AG04450 (cell line): ENCODE measurements at regions not wholly inside any gene's neighbourhood (a gene's known extent, or its start where the extent isn't known, plus 50 kb on each side); places are given as distances from the start of the nearest gene placed in this dataset.
"Not testable (repeated sequence)": the region's sequence is repeated elsewhere in the genome, so short reads cannot be mapped to it uniquely, and the experiment has no call there.

Experiments used
- CTCF ChIA-PET: fragments of 300-600, 350-600 bp; formaldehyde crosslinking; extraction: SDS; loops from one replicate; lab custom pipeline; 2022; ENCODE audit warnings: antibody characterized with exemption, inconsistent platforms; lab: Charles Lee
- POLR2A ChIA-PET: fragments of 350-600 bp; formaldehyde crosslinking; extraction: SDS; loops from one replicate; lab custom pipeline; 2021; ENCODE audit warnings: antibody characterized with exemption, inconsistent platforms; lab: Yijun Ruan, JAX
- DNase-seq: peaks from one replicate; pipeline ENCODE4 v3.0.0-alpha.2; 2011; ENCODE audit warnings: low read depth, low spot score
- H3K27ac ChIP-seq: one replicate; pipeline ENCODE4 v1.5.1; 2012; ENCODE audit warnings: low read depth, low read length, control low read depth
- H3K27me3 ChIP-seq: one replicate; pipeline ENCODE4 v1.6.0; 2012; ENCODE audit warnings: low read length; ENCODE audit not compliant: control insufficient read depth, insufficient read depth
- H3K4me3 ChIP-seq: 2 replicates; pipeline ENCODE4 v1.5.1; 2011; ENCODE audit warnings: mild to moderate bottlenecking, low read depth, low read length, control low read depth
- H3K9me3 ChIP-seq: 2 replicates; pipeline ENCODE4 v1.5.1; 2012; ENCODE audit warnings: low read length; ENCODE audit not compliant: control insufficient read depth, insufficient read depth
- TF ChIP-seq, protein P1 (sequence below): IDR thresholded peaks from 2 replicates; pipeline ENCODE4 v1.5.1; 2011; ENCODE audit warnings: low read depth, low read length, control low read depth, inconsistent platforms

DNA sequence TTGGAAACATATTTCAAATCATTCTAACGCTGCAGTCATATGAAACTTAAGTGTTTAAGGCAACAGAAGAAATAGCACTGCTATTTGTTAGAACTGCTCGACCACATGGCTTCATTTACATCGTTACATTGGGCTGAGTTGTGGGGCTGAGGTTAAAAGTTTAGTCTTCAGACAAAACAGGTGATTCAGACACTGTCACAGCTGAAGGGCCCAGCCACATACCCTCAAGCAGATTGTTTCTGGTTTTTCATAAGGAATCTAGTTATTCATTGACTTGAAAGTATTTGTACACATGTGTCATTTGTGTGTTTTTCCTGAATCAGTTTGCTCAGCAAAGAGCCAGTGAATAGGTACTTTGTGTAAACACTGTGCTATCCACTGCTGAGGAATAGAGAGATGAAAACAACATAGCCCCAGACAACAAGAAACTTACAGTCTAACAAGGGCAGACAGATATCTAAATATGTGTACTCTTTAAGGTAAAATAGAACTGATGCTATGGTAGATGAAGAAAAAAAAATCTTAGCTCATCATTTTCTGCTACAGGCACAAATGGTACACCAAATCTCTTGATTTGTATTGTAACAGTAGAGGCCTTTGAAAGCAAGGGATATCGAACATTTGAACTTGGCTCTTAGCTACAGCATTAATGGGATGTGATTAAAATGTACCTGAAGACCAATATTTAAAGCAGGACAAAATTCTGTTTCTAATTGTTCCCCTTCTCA lies 357.6 kb upstream of the RPS23 start:
- POLR2A ChIA-PET, result no interaction called here
- CTCF ChIA-PET, result interaction anchor here (1.0 to 1.7 kb wide), 4 partner anchors 271 to 324 kb away, joined by 3 to 5 read pairs (median 4); no protein-coding TSS in a partner anchor
- H3K9me3 ChIP-seq, result no peaks in the 10 kb centered on the region

DNA sequence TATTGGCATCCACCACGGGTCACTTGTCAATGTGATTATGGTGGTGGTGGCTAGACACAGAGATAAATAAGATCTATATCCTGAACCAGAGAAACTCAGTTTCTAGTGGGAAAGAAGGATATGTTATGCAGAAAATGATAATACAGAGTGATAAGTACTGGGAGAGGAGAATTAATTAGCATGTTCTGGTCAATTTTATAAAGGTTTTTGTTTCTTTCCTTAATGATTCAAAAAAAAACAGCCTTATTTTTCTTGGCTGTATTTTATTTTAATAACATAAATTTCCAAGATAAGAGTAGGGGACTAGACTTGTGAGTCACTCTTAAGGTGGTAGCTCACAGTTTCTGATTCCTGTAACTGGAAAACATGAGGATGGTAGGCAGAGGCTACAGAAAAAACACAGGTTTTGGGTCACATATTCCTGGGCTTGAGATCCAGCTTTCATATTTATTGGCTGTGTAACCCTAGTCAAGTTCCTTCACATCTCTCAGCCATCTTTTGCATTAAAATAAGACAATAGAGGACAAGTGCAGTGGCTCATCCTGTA lies 350.3 kb upstream of the RPS23 start:
- no peak for DNase-seq
- no peaks in the 10 kb centered on the region for H3K27me3 ChIP-seq
- CTCF ChIA-PET, result no interaction called here
- H3K27ac ChIP-seq, result no peak overlapping the region
- H3K4me3 ChIP-seq, result no peak overlapping the region
- POLR2A ChIA-PET, result no interaction called here
- TF ChIP-seq, protein P1, sequence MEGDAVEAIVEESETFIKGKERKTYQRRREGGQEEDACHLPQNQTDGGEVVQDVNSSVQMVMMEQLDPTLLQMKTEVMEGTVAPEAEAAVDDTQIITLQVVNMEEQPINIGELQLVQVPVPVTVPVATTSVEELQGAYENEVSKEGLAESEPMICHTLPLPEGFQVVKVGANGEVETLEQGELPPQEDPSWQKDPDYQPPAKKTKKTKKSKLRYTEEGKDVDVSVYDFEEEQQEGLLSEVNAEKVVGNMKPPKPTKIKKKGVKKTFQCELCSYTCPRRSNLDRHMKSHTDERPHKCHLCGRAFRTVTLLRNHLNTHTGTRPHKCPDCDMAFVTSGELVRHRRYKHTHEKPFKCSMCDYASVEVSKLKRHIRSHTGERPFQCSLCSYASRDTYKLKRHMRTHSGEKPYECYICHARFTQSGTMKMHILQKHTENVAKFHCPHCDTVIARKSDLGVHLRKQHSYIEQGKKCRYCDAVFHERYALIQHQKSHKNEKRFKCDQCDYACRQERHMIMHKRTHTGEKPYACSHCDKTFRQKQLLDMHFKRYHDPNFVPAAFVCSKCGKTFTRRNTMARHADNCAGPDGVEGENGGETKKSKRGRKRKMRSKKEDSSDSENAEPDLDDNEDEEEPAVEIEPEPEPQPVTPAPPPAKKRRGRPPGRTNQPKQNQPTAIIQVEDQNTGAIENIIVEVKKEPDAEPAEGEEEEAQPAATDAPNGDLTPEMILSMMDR, result no peak
- H3K9me3 ChIP-seq, result no peaks in the 10 kb centered on the region

More for the DNA sequence above, 357.6 kb upstream of the RPS23 start:
- Histone ChIP-seq H3K4me3 (no peak overlapping the region), H3K27me3 (no peaks in the 10 kb centered on the region), H3K27ac (no peak overlapping the region)
- peak; percentile 72 for DNase-seq
- TF ChIP-seq, protein P1, result no peak

DNA sequence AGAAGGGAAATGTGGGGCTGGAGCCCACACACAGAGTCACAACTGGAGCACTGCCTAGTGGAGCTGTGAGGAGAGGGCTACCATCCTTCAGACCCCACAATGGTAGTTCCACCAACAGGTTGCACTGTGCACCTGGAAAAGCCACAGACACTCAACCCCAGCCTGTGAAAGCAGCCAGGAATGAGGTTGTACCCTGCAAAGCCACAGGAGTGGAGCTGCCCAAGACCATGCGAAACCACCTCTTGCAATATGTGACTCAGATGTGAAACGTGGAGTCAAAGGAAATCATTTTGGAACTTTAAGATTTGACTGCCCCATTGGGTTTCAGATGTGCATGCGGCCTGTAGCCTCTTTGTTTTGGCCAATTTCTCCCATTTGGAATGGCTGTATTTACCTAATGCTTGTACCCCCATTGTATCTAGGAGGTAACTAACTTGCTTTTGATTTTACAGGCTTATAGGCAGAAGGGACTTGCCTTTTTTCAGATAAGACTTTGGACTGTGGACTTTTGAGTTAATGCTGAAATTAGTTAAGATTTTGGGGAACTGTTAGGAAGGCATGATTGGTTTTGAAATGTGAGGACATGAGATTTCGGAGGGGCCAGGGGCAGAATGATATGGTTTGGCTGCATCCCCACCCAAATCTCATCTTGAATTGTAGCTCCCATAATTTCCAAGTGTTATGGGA lies 348.9 kb upstream of the RPS23 start:
- H3K4me3 ChIP-seq, CTCF ChIA-PET, POLR2A ChIA-PET, H3K27me3 ChIP-seq, DNase-seq, H3K9me3 ChIP-seq, H3K27ac ChIP-seq: not testable (repeated sequence)

DNA sequence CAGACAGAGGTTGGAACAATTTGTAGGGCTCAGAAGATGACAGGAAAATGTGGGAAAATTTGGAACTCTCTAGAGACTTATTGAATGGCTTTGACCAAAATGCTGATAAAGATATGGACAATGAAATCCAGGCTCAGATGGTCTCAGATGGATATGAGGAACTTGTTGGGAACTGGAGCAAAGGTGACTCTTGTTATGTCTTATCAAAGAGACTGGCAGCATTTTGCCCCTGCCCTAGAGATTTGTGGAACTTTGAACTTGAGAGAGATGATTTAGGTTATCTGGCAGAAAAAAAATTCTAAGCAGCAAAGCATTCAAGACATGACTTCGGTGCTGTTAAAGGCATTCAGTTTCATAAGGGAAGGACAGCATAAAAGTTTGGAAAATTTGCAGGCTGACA lies 347.9 kb upstream of the RPS23 start:
- CTCF ChIA-PET, H3K27me3 ChIP-seq, H3K27ac ChIP-seq, POLR2A ChIA-PET, H3K4me3 ChIP-seq, H3K9me3 ChIP-seq, DNase-seq: not testable (repeated sequence)

DNA sequence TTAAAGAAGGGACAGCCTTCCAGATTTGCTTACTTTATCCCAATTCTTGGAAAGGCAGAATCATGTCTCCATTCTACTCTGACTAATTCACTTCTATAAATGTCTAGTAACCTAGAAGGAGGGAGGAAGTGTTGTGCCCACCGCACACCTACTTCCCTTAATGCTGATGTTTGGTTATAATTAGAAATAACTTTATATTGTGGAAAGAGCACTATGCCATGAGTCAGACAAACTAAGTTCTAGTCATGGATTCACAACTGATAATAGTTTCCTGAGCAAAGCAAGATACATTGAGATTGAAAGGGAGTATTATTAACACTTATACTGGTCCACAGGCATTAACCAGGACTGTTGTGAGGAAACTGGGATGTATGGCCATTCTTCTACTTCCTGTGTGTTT lies 345.9 kb upstream of the RPS23 start:
- TF ChIP-seq, protein P1, result no peak
- POLR2A ChIA-PET, result no interaction called here
- H3K9me3 ChIP-seq, result no peaks in the 10 kb centered on the region
- CTCF ChIA-PET, result interaction anchor here (0.6 kb wide), 1 partner anchor 17 kb away, joined by 3 read pairs; no protein-coding TSS in a partner anchor
- no peak overlapping the region for H3K27ac ChIP-seq
- no peak overlapping the region for H3K4me3 ChIP-seq
- DNase-seq, result no peak
- H3K27me3 ChIP-seq, result no peaks in the 10 kb centered on the region
